K562 (cell line): ENCODE measurements at regions not wholly inside any gene's neighbourhood (a gene's known extent, or its start where the extent isn't known, plus 50 kb on each side); places are given as distances from the start of the nearest gene placed in this dataset.
A peak's percentile ranks its signal among the peaks of the same experiment; 100 is the strongest.

Source experiments
- ATAC-seq: fragments of 200-7000 bp; cut with Tn5 transposase; 3 replicates; pipeline ENCODE4 v1.9.1; 2020; ENCODE audit warnings: moderate library complexity
- BruUV-seq: library from RNA; stranded (reverse); fragments of 400-500 nt; replicated peaks from 2 replicates; lab custom pipeline; 2021; lab: Mats Ljungman, UMichigan
- CTCF ChIA-PET: fragments of 300-600 bp; formaldehyde crosslinking; extraction: SDS; loops from one replicate; lab custom pipeline; 2021; ENCODE audit warnings: low intra/inter-chr PET ratio; lab: Yijun Ruan, JAX
- POLR2A ChIA-PET: fragments of 300-600, 350-650 bp; sonication (Branson Sonifier 250); formaldehyde crosslinking; extraction: SDS; loops from one replicate; lab custom pipeline; 2021; ENCODE audit warnings: antibody characterized with exemption, inconsistent platforms; lab: Yijun Ruan, JAX
- DNase-seq, 4 experiments: peaks; one replicate each; pipeline versions ENCODE4 v3.0.0 to v3.0.0-alpha.2; 2011 to 2018; ENCODE audit warnings: low spot score in 3 of 4, mixed read lengths in 3 of 4; ENCODE audit errors: extremely low read depth in 1 of 4
- FAIRE-seq: peaks from 2 replicates; lab custom pipeline; 2011; peaks lifted over from hg19 to GRCh38; lab: Jason Lieb, UNC
- H2AFZ ChIP-seq: 2 replicates; pipeline ENCODE4 v1.6.0; 2011; ENCODE audit warnings: low read depth, low read length, control low read depth, inconsistent platforms
- H3K27ac ChIP-seq: fragments of 200-600 bp; 3 replicates; pipeline ENCODE4 v1.8.0; 2011; ENCODE audit warnings: low read depth, mild to moderate bottlenecking, control low read depth, inconsistent platforms, low read length, moderate library complexity, mixed read lengths; ENCODE audit errors: extremely low read depth
- H3K27me3 ChIP-seq, 2 experiments: fragments of 300-600 bp in 1 of 2; 2 replicates in 1 of 2; 3 replicates in 1 of 2; pipeline versions ENCODE4 v1.6.0 to v1.8.0; 2011; ENCODE audit warnings: inconsistent platforms in 2 of 2, low read length in 2 of 2, mild to moderate bottlenecking in 1 of 2, mixed read lengths in 1 of 2, moderate library complexity in 1 of 2; ENCODE audit not compliant: control insufficient read depth in 2 of 2, insufficient read depth in 2 of 2
- H3K36me3 ChIP-seq: fragments of 300-600 bp; 3 replicates; pipeline ENCODE4 v1.8.0; 2011; ENCODE audit warnings: mild to moderate bottlenecking, low read length, inconsistent platforms; ENCODE audit not compliant: control insufficient read depth, insufficient read depth
- H3K4me1 ChIP-seq, 2 experiments: fragments of 200-600 bp in 1 of 2; replicated peaks in 1 of 2; 2 replicates in 1 of 2; 3 replicates in 1 of 2; pipeline versions ENCODE4 v1.5.1 to v1.8.0; 2011; ENCODE audit warnings: inconsistent platforms in 2 of 2, low read length in 2 of 2, mild to moderate bottlenecking in 1 of 2, mixed read lengths in 1 of 2, moderate library complexity in 1 of 2; ENCODE audit not compliant: control insufficient read depth in 2 of 2, insufficient read depth in 2 of 2
- H3K4me2 ChIP-seq: 2 replicates; pipeline ENCODE4 v1.6.1; 2011; ENCODE audit warnings: low read length, control low read depth, inconsistent platforms, mixed read lengths; ENCODE audit not compliant: insufficient read depth
- H3K4me3 ChIP-seq: fragments of 200-600 bp; sonication (generic), shearing (Covaris generic); 2 replicates; pipeline ENCODE4 v1.5.1; 2016; ENCODE audit warnings: control low read depth, inconsistent platforms
- H3K79me2 ChIP-seq: fragments of 200-600 bp; 3 replicates; pipeline ENCODE4 v1.8.0; 2011; ENCODE audit warnings: low read length, inconsistent platforms; ENCODE audit not compliant: control insufficient read depth, insufficient read depth
- H3K9ac ChIP-seq, 2 experiments: 2 replicates each; pipeline versions ENCODE4 v1.6.0 to v1.6.1; 2011; ENCODE audit warnings: low read depth in 2 of 2, low read length in 2 of 2, control low read depth in 1 of 2, inconsistent platforms in 1 of 2, mild to moderate bottlenecking in 1 of 2, mixed read lengths in 1 of 2; ENCODE audit not compliant: insufficient read depth in 1 of 2
- H3K9me1 ChIP-seq: one replicate; pipeline ENCODE4 v1.6.0; 2011; ENCODE audit warnings: inconsistent platforms, mild to moderate bottlenecking, low read length, moderate library complexity; ENCODE audit not compliant: control insufficient read depth, insufficient read depth
- H3K9me3 ChIP-seq: replicated peaks from 2 replicates; pipeline ENCODE4 v1.5.1; 2011; ENCODE audit warnings: low read depth, low read length, inconsistent platforms; ENCODE audit not compliant: control insufficient read depth, insufficient read depth
- H4K20me1 ChIP-seq: replicated peaks from 2 replicates; pipeline ENCODE4 v1.6.1; 2011; ENCODE audit warnings: low read length, inconsistent platforms, mixed read lengths; ENCODE audit not compliant: control insufficient read depth, insufficient read depth
- ATF3 ChIP-seq, 2 experiments: fragments of 450-650 bp in 1 of 2; sonication (generic) in 1 of 2; formaldehyde crosslinking in 1 of 2; IDR thresholded peaks in 1 of 2; conservative IDR thresholded peaks in 1 of 2; 2 replicates each; pipeline versions ENCODE4 v1.6.1 to v1.8.1; 2016 to 2023; ENCODE audit warnings: mild to moderate bottlenecking in 2 of 2, moderate library complexity in 2 of 2, inconsistent platforms in 1 of 2, missing genetic modification reagents in 1 of 2
- ATF7 ChIP-seq: fragments of 450-650 bp; IDR thresholded peaks from 2 replicates; pipeline ENCODE4 v1.7.1; 2014; ENCODE audit warnings: mild to moderate bottlenecking, moderate library complexity
- BRF1 ChIP-seq: IDR thresholded peaks from 3 replicates; pipeline ENCODE4 v1.6.1; 2011; ENCODE audit warnings: borderline replicate concordance, mild to moderate bottlenecking; ENCODE audit not compliant: insufficient read length; ENCODE audit errors: extremely low read depth
- CGGBP1 ChIP-seq: fragments of 250-450 bp; sonication (Bioruptor Pico); IDR thresholded peaks from 2 replicates; pipeline ENCODE4 v1.9.0; 2021; ENCODE audit warnings: mild to moderate bottlenecking
- EP400 ChIP-seq: fragments of 450-650 bp; IDR thresholded peaks from 2 replicates; pipeline ENCODE4 v1.6.1; 2017; ENCODE audit warnings: antibody characterized with exemption, mild to moderate bottlenecking, moderate library complexity
- ESRRA ChIP-seq: fragments of 450-650 bp; IDR thresholded peaks from 2 replicates; pipeline ENCODE4 v1.6.1; 2014; ENCODE audit warnings: low read depth, mild to moderate bottlenecking, moderate library complexity, borderline replicate concordance
- FOXO4 ChIP-seq: fragments of 450-650 bp; formaldehyde crosslinking; IDR thresholded peaks from 2 replicates; pipeline ENCODE4 v1.4.0; 2020; ENCODE audit warnings: mild to moderate bottlenecking, moderate library complexity
- HMG20A ChIP-seq: fragments of 450-650 bp; formaldehyde crosslinking; conservative IDR thresholded peaks from 2 replicates; pipeline ENCODE4 v1.4.0; 2020; ENCODE audit warnings: mild to moderate bottlenecking, mixed read lengths
- IRF9 ChIP-seq: fragments of 450-650 bp; IDR thresholded peaks from 2 replicates; pipeline ENCODE4 v1.6.1; 2016; ENCODE audit warnings: missing biosample characterization, missing genetic modification characterization
- JUN ChIP-seq, 2 experiments: sonication (generic) in 1 of 2; formaldehyde crosslinking in 1 of 2; IDR thresholded peaks; 2 replicates each; pipeline versions ENCODE4 v1.6.1 to v1.8.0; 2012 to 2022; ENCODE audit warnings: borderline replicate concordance in 2 of 2, mild to moderate bottlenecking in 2 of 2, improper control_type of control experiment in 1 of 2, low read depth in 1 of 2, low read length in 1 of 2, missing genetic modification reagents in 1 of 2
- JUND ChIP-seq, 2 experiments: IDR thresholded peaks; 2 replicates in 1 of 2; 3 replicates in 1 of 2; pipeline ENCODE4 v1.6.1; 2011; ENCODE audit warnings: borderline replicate concordance in 2 of 2, low read depth in 2 of 2, low read length in 2 of 2, improper control_type of control experiment in 1 of 2, missing biosample characterization in 1 of 2, missing genetic modification characterization in 1 of 2, missing genetic modification reagents in 1 of 2
- NFE2 ChIP-seq: IDR thresholded peaks from 2 replicates; pipeline ENCODE4 v1.6.1; 2014; ENCODE audit warnings: antibody characterized with exemption, low read depth
- NFIC ChIP-seq: fragments of 450-650 bp; IDR thresholded peaks from 2 replicates; pipeline ENCODE4 v1.6.1; 2017; ENCODE audit warnings: mild to moderate bottlenecking, inconsistent platforms
- SIX5 ChIP-seq, 2 experiments: IDR thresholded peaks; 2 replicates each; pipeline ENCODE4 v1.6.1; 2011; ENCODE audit warnings: low read length in 2 of 2, borderline replicate concordance in 1 of 2, low read depth in 1 of 2, mild to moderate bottlenecking in 1 of 2, moderate library complexity in 1 of 2; ENCODE audit not compliant: insufficient read depth in 1 of 2
- SMARCE1 ChIP-seq: fragments of 450-650 bp; IDR thresholded peaks from 2 replicates; pipeline ENCODE4 v1.7.1; 2016; ENCODE audit warnings: mild to moderate bottlenecking
- TAF9B ChIP-seq: fragments of 450-650 bp; IDR thresholded peaks from 2 replicates; pipeline ENCODE4 v1.6.1; 2018; ENCODE audit warnings: mild to moderate bottlenecking; ENCODE audit not compliant: partially characterized antibody
- ZC3H11A ChIP-seq: IDR thresholded peaks from 2 replicates; pipeline ENCODE4 v1.6.1; 2012; ENCODE audit warnings: low read depth, low read length, improper control_type of control experiment
- ZNF217 ChIP-seq: sonication (generic); formaldehyde crosslinking; IDR thresholded peaks from 2 replicates; pipeline ENCODE4 v1.8.0; 2022; ENCODE audit warnings: mild to moderate bottlenecking, missing genetic modification reagents
- ZNF41 ChIP-seq: fragments of 250-450 bp; sonication (Bioruptor Pico); conservative IDR thresholded peaks from 2 replicates; pipeline ENCODE4 v1.4.0; 2020; ENCODE audit warnings: mild to moderate bottlenecking
- WGBS: fragments of 100-300 bp; shearing (Covaris generic); methylation state at CpG from one replicate; pipeline ENCODE4 v1.1.6; 2016; ENCODE audit warnings: low coverage, mixed read lengths; ENCODE audit not compliant: insufficient coverage; ENCODE audit errors: missing lambda C conversion rate; 5-methylcytosine and 5-hydroxymethylcytosine counted together
- in situ Hi-C: fragments of 300-500 bp; cut with MboI; formaldehyde crosslinking; loops from 4 replicates; pipeline ENCODE4 v1.15.0; 2018; ENCODE audit warnings: inconsistent platforms, mixed read lengths
- intact Hi-C: fragments of 100-400 bp; cut with micrococcal nuclease; formaldehyde crosslinking; loops from 2 replicates; pipeline ENCODE4 v1.14.2; 2022

GRCh38 chrX:73930300-73930699 lies 77.8 kb upstream of the XIST start:
- no peaks in the 10 kb centered on the region; a peak in 1 of 5 replicates for H3K27me3 ChIP-seq
- no peaks in the 10 kb centered on the region for H3K4me1 ChIP-seq
- no peaks in the 10 kb centered on the region for H3K9me1 ChIP-seq
- CTCF ChIA-PET: no interaction called here
- no peaks in the 10 kb centered on the region for H4K20me1 ChIP-seq
- 13% methylated on average over 1 of the region's 1 CpG for WGBS
- no TSS peak for BruUV-seq
- H3K9me3 ChIP-seq: no peaks in the 10 kb centered on the region
- no peak overlapping the region for H3K27ac ChIP-seq
- H3K36me3 ChIP-seq: no peaks in the 10 kb centered on the region
- no peak overlapping the region for H3K4me2 ChIP-seq
- H3K4me3 ChIP-seq: no peak overlapping the region
- H3K79me2 ChIP-seq: no peaks in the 10 kb centered on the region
- in situ Hi-C loops (no loop called here), intact Hi-C loops (no loop called here)
- ATAC-seq (no peak), DNase-seq (no peak), FAIRE-seq (no peak)
- POLR2A ChIA-PET: interaction anchor here (0.7 kb wide), 2 partner anchors 14 to 20 kb away, joined by 3 read pairs; no protein-coding TSS in a partner anchor
- no peak overlapping the region for H3K9ac ChIP-seq
- H2AFZ ChIP-seq: no peak overlapping the region
- TF ChIP-seq ATF3 (IDR thresholded peaks at IDR 0.05) (peak; percentile 87), ATF3 (CRISPR knock-in tag; conservative IDR thresholded peaks at IDR 0.05) (no peak), FOXO4 (no peak), TAF9B (no peak), ESRRA (no peak), NFIC (no peak), IRF9 (tag) (no peak), ZNF41 (CRISPR knock-in tag) (no peak), NFE2 (peak; percentile 29; the same call in 1 of the 2 replicates), ATF7 (peak; percentile 73; the same call in 1 of the 2 replicates), HMG20A (CRISPR knock-in tag) (no peak), CGGBP1 (no peak), JUN (IDR thresholded peaks at IDR 0.05; ENCODE audit: borderline replicate concordance, low read depth, low read length) (0 out of 2 replicates have a peak, but pooled peaks have one; percentile 41), JUN (CRISPR knock-in tag; IDR thresholded peaks at IDR 0.05; ENCODE audit: borderline replicate concordance) (no peak), JUND (IDR thresholded peaks at IDR 0.05; ENCODE audit: borderline replicate concordance, low read depth, low read length) (peak; percentile 60; the same call in 1 of the 2 replicates), JUND (tag; IDR thresholded peaks at IDR 0.05; ENCODE audit: borderline replicate concordance, low read depth, low read length) (peak; percentile 47; the same call in 1 of the 3 replicates), SIX5 (IDR thresholded peaks at IDR 0.05; ENCODE audit: borderline replicate concordance in 1 of 2, insufficient read depth in 1 of 2, low read depth in 1 of 2, low read length in 2 of 2) (no peak), ZNF217 (no peak), EP400 (no peak), SMARCE1 (no peak), ZC3H11A (no peak), BRF1 (no peak)
